HG02610 (cell line): ENCODE measurements at regions not wholly inside any gene's neighbourhood (a gene's known extent, or its start where the extent isn't known, plus 50 kb on each side); places are given as distances from the start of the nearest gene placed in this dataset.

Experiments used
- ATAC-seq: cut with Tn5 transposase; IDR thresholded peaks from one replicate; pipeline ENCODE4 v1.9.1; 2021; ENCODE audit warnings: mild to moderate bottlenecking, moderate library complexity; ENCODE audit not compliant: unreplicated experiment

DNA sequence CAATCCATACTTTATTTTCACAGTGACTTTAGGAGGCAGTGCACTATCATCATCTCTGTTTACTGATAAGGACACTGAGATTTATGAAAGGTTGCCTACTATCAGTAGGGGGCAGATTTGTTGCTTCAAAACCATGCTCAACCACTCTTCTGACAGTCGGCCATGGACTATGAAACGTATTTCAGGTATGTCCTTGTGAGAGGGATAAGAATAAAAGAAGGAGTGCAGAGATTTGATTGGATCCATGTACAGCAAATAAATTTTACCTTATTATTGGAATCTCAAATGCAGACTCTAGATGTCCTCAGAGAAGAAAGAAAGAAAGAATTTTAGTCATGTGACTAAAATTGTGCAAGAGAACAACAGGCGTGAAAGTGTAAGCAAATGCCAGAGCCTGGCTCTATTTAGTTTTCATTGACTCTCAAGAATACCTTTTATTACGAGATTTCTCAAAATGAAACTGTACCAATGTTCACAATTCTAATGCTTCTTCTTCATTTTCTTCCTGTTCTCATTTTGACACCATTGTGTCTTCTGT is 296.6 kb upstream of the RASA1 start:
- peak; percentile 56 for ATAC-seq

DNA sequence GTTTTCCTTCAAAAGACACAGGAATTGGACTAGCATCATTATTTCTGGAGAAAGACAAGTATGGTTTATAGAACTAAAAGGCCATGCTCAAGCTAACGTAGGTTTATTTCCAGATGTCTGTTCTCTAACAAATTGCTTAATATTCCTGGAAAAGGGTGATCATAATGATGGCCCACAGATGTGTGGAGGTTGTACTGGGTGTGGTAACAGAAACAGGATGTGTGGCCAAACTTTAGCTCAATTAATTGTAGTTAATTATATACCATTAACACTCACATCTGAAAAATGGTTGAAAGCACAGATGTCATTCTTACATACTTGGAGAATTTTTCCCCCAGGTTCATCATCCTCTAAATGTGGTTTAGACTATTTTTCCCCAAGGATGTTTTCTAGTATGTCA is 292.7 kb upstream of the RASA1 start:
- ATAC-seq = no peak

DNA sequence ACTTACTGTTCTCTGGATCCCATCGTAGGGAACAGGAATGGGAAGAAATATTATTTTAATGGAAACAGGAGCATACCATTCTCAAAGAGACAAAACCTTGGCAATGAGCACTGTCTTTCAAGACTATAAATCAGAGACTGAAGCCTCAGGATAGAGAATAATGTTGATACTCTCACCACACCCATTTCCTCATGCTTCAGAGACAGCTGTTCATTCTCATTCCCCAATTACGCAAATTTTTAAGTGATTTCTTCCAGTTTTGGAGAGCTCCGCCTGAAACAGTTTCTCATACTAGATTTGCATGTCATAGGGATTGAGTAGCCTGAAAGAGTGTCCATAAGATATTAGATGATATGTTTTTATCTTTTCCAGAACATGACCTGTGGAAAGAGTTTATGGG is 290.5 kb upstream of the RASA1 start:
- no peak for ATAC-seq

DNA sequence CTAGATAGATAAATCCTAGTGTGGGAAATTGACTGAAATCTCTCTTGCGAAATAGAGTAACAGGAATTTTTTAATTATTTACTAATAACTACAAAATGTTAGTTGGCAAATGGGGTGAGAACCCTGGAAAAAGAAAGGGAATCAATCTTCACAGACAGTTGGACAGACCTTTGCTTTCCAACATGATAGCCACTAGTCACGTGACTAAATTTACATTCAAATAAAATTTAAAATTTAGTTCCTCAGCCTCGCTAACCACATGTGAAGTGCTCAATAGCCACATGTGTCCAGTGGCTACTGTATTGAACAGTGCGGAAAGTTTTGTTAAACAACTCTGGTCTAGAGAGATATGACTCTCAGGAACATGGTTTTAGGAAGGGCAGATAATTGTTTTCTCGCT is 289.9 kb upstream of the RASA1 start:
- ATAC-seq = no peak

DNA sequence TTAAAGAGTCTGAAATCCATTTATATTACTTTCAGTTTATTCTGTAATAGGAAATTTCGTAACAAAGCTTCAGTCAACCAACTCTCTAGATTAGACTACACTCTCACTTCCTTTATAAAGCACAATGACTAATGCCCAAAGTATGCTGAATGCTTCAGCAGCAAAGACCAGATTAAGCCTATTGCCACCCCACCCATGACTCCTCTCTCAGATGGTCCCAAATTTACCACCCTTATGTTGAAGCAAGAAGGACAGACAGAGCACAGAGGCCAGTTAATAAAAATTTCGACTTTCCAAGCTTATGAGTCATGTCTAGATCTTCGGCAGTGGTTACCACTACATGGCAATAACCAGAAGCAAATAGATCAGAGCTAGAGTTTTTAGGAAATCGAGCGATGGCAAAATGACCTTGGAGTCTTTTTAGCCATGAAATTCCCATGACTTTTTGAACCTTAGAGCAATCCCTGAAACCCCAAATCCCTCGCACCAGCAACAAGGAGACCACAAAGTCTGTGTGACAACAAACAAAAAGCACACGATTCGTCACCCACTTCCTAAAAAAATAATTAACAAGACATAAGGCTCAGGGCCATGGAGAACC is 287.8 kb upstream of the RASA1 start:
- peak; percentile 68 for ATAC-seq

DNA sequence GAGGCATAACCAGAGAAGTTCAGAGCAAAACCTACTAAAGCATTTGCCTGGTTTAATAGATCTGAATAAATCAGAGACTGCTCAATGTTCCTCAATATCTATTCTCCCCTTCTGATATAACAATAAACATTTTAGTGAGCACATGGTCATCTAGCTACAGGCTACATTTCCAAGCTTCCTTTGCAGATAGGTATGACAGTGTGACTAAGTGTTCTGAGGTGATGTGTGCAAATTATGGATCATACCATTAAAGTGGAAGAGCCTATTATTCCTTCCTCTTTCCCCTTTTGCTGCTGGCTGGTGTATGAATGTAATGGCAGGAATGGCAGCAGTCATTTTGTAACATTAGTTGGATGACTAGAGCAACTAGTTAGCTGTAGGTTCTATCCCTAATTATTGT is 285.8 kb upstream of the RASA1 start:
- ATAC-seq = no peak

DNA sequence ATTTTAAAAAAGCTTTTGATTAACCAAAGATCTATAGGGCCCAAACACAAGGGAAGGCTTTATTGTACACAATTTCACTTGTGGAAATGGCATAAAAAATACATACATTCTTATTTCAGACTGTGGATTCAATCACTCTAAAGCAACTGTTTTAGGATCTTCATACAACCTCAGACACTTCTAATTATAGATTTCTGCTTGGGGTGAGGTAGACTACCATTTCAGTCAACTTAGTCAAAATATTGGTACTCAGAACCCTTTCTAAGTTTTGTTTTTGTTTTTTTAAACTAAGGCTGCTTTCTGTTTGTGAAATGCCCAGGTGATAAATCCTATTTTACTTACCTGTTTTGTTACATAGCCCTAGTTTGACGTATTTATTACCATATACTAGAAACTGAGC is 284.5 kb upstream of the RASA1 start:
- ATAC-seq = no peak

DNA sequence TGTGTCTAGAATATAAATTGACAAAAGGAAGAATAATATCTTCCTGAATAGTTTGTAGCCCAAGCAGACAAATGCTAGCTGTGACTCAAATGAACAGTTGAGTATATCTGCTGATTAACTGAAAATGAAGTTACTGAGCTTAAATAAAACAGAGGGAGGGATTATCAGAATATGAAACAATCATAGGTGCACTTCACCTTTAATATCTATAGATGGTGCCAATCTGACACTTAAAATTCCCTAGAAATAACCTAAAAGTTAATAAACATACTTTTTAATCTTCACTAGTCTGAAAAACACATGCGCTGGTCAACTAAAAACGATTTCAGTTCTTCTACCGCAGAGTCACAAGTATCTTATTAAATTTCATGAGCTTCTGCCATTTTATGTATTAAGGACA is 280.8 kb upstream of the RASA1 start:
- no peak for ATAC-seq

DNA sequence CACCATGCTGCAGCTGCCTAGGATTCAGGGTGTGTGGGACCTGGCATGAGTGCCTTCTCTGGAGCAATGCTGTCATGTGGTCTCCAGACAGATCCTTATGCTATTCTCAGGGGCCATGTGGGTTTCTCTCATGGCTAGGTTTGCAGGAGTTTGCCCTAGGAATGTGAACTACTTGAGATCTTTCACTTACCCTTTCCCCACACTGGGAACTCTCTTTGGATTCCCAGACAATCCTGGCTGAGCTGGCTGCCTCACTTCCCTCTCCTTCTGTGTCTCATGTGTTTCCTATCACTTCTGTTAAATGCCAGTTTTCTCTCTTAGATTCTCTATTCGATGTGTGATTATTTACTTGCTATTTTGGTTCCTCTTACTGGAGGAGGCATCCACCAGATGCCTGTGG is 270.2 kb upstream of the RASA1 start:
- no peak for ATAC-seq

DNA sequence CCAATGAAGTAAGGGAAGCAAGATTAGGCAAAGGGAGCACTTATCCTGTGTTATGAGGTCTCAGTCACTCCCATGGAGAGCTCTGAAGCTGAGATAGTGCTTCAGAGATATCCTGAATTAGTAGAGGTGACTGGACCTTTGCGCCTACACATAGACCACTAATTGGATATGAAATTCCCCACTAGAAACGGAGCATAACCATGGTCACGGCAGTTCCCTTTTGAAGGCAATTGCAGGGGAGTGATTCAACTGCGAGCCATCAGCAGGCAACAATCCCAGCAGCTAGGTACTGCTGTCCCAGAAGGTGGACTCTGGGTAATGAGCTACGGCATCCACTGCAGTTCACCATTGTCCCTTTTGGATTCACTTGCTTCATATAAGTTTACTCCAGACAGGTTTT is 267.7 kb upstream of the RASA1 start:
- ATAC-seq = no peak

DNA sequence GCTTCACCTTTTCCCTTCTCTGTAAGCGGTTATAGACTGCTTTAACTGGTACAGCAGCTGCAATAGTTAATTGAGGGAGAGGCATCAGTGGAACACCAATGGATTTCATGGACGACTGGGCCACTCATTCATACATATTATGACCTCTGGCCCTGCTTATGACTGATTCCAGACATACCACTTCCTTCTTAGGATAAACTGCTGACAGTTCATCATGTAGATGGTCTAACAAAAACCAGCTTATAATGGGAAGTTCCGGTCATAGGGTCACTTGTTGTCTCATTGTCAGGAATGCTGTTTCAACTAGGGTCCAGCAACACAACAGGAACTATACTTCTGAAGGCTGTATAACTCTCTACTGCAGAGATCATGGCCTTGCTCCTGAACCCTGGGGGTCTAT is 265.2 kb upstream of the RASA1 start:
- ATAC-seq = no peak

DNA sequence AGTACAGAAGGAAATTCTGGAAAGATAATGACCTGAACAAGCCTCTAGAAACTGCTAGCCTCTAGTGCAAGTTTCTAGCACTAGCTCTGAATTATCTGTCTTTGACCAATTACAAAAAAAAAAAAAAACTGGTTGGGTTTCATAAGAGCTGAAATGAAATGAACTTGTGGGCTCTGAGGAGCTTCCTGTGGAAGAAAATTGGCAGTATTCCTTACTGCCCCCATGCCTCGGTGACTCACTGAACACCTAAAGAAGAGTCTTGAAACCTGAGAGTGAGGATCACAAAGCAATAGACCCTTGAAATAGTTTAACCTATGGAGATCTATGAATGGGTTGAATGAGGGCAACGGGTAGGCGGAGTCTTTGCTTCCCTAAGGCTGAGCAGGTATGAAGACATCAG is 263.6 kb upstream of the RASA1 start:
- ATAC-seq = no peak

DNA sequence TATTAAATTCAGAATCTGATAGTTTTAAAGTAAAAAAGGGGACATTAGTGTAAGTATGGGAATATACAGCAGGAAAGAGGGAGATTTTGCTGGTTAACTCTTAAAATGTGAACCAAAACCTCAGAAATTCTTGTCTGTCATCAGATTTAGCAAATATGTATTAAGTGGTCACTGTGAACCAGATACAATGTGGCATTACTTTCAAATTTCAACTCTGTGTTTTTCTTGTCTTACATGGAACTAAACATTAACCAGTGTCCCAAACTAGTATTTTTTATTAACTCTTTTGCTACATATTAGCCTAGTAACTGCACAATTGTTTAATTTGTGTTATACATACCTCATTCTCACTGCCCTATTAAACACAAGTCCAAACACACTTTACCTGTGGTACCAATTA is 259.9 kb upstream of the RASA1 start:
- no peak for ATAC-seq

DNA sequence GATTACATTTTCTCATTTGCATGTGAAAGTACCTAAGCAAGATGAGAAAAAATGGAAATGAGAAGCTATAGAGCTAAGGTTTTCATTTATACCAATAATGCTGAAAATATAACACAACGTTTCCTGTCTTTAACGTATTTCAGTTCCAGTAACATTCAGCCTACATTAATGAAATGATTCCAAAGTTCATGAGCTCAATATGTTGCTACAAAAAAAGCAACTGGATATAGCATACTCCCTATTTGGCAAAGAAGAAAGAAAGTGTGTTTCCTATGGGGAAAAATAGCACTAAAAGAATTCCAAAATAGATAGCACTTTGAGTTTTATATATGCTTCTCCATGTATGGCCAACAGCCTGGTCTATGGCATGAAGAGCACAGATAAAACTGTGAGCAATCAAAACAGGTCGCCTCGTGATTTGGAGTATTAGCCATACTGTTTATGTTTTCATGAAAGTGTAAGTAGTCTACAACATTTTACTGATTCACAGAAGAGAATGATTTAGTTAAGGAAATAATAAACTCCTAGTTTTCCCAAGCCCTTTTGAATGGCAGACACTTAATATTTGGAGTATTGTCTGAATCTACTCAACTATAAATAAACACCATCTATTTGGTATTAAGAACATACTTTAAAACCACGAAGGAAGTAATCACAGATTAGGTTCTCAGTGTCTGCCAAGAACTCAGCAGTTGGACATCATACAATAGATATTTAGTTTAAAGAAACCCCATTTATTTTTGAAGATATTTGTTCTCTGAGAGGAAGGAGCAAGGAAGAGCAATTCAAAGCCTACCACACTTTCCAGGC is 258.7 kb upstream of the RASA1 start:
- no peak for ATAC-seq

DNA sequence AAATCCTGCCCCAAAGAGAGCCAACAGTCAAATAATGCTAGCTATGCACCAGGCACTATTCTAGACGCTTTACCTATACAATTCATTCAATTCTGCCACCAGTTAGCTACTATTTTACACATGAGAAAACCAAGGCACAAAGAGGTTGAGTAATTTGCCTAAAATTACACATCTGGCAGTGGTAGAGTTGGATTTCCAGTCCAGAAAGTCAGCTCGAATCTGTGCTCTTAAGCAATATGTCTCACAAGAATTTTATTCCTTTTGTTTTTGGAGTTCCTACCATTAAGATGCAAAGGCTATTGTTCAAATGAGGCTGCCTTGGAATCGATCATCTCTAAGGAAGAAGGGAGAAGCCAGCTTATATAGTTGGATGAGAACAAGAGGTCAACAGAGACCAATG is 256.9 kb upstream of the RASA1 start:
- ATAC-seq = no peak

DNA sequence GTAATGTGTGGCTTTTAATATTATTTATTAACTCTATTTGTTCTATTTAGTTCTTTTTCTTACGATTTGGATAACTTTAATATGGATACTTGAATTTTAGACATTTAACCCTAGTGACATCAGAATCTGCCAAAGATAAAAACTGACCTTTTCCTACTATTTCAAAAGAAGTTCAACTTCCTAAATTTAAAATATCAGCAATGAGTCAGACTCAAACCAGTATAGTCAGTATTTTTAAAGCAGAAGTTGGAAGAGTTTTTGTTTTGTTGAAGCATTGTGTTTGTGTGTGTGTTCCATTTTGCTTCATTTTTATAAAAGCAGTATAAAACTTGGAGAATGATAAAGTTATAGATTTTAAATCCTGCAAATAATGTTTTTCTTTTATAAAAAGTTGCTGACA is 251.8 kb upstream of the RASA1 start:
- ATAC-seq = no peak

DNA sequence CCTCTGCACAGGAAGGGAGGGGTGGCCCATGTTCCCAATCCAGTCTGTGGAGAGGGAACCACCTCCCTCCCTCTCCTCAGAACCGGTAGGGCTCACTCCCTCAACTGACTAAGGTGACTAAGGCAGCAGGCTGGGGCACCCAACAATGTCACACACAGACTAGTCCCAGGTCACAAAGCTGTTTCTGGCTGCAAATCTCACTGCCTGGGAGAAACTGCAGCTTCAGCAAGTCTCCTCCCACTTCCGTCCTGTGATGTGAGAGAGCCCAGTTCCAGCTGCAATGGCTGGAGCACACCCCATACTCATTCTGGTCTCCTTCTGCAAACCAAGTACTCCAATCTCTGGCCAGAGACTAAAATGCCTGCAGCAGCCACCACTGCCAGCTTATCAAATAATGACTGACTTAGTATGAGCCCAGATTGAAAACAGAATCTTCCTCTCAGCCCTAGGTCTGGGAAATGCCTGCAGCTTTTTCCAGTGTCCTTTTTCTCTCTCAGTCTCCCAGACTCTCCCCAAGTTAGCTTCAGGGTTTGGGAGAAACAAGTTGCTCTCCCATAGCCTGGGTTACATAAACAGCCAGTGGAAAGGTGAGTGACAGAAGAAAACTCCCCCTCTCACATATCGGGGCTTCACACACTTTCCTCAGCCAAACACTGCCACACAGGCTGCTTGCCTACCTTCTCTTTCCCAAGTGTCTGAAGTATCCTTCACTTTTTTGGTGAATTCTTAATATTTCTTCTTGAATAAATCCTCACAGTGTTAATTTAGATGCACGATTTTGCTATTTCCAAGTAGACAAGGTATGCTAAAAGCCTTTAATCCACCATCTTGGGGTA is 247.4 kb upstream of the RASA1 start:
- ATAC-seq = peak; percentile 91

DNA sequence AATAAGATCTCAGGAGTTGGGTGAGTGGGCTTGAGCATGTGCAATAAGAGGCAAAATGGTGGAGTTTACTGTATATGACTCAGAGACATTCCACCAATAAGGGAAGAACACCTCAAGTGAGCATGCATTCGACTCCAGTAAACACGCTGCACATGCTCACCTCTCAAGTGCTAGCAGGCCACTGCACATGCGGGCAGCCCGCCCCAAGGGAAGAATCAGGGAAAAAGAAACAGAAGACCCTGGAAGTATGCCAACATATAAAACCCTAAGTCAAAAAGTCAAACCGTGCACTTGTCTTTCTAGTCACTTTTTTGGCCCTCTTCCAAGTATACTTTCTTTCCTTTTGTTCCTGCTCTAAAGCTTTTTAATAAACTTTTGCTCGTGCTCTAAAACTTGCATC is 245.3 kb upstream of the RASA1 start:
- ATAC-seq = no peak

DNA sequence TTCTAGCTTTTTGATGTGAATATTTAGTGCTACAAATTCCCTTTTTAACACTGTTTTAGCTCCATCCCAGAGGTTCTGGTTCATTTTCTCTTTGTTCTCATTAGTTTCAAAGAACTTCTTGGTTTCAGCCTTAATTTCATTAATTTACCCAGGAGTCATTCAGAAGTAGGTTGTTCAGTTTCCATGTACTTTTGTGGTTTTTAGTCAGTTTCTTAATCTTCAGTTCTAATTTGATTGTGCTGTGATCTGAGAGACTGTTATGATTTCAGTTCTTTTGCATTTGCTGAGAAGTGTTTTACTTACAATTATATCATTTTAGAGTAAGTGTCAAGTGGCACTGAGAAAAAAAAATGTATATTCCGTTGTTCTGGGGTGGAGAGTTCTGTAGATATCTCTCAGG is 240.1 kb upstream of the RASA1 start:
- ATAC-seq = no peak

DNA sequence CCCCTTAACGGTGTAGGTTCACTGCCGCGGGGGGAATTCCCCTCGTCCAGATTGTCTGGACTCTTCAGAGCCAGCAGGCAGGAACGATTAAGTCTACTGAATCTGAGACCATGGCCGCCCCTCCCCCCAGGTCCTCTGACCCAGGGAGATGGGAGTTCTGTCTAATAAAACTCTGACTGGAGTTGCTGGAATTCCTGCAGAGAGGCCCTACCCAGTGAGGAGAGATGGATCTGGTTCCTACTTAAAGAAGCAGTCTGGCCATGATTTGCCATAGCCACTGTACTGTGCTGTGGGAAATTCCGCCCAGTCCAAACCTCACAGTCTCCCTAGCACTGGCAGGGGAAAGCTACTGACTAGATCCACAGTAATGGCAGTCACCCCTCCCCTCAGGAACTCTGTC is 237.7 kb upstream of the RASA1 start:
- no peak for ATAC-seq

DNA sequence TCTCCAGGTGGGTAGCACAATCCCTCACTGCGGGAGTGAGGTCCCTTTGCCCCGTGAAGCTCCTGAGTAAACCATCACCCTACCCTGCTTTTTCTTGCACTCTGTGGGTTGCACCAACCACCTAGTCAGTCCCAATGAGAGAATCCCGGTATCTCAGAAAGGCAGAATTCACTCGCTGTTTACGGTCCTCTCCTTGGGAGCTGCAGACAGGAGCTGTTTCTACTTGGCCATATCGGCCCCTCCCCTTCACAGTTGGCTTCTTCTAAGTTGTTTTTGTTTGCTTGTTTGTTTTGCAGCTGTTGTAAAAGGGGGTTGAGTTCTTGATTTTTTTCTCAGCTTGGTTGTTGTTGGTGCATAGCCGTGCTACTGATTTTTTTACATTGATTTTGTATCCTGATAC is 237.0 kb upstream of the RASA1 start:
- ATAC-seq = no peak

DNA sequence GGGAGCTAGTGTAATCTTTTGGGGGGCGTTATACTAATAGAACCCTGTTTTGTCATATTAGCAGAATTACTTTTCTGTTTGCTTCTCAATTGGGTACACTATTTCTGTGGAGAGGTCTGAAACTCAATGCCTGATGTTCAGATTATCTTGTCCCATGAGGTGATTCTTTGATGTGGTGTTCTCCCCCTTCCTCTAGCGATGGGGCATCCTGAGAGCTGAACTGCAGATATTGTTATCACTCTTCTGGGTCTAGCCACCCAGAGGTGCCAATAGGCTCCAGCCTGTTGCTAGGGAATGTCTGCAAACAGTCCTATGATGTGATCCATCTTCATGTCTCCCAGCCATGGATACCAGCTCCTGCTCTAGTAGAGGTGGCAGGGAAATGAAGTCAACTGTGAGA is 233.1 kb upstream of the RASA1 start:
- ATAC-seq = no peak
